Effector memory CD8-positive, alpha-beta T cell (primary cell): ENCODE measurements at regions not wholly inside any gene's neighbourhood (a gene's known extent, or its start where the extent isn't known, plus 50 kb on each side); places are given as distances from the start of the nearest gene placed in this dataset.

Experiments used
- ATAC-seq: fragments of 150-1000 bp; cut with Tn5 transposase; replicated peaks from 2 replicates; pipeline ENCODE4 v1.10.0; 2021; ENCODE audit warnings: mild to moderate bottlenecking, moderate library complexity
- DNase-seq, 3 experiments: peaks; one replicate each; pipeline ENCODE4 v3.0.0; 2021
- H3K27ac Mint-ChIP-seq, 2 donors: one replicate each; pipeline ENCODE4 v1.8.0; 2022; ENCODE audit warnings: mild to moderate bottlenecking in 2 of 2, mixed read lengths in 2 of 2, moderate library complexity in 2 of 2
- H3K27me3 Mint-ChIP-seq, 2 donors: one replicate each; pipeline ENCODE4 v1.8.0; 2022; ENCODE audit warnings: mixed read lengths in 2 of 2
- H3K36me3 Mint-ChIP-seq: one replicate; pipeline ENCODE4 v1.8.0; 2022; ENCODE audit warnings: mild to moderate bottlenecking, moderate library complexity, mixed read lengths; ENCODE audit not compliant: insufficient read depth
- H3K4me1 Mint-ChIP-seq, 2 donors: one replicate each; pipeline ENCODE4 v1.8.0; 2022; ENCODE audit warnings: low read depth in 2 of 2, mixed read lengths in 2 of 2
- H3K4me3 Mint-ChIP-seq, 2 donors: one replicate each; pipeline ENCODE4 v1.8.0; 2022; ENCODE audit warnings: mild to moderate bottlenecking in 2 of 2, mixed read lengths in 2 of 2, moderate library complexity in 2 of 2
- H3K9me3 Mint-ChIP-seq, 2 donors: one replicate each; pipeline ENCODE4 v1.8.0; 2022; ENCODE audit warnings: mixed read lengths in 2 of 2

DNA sequence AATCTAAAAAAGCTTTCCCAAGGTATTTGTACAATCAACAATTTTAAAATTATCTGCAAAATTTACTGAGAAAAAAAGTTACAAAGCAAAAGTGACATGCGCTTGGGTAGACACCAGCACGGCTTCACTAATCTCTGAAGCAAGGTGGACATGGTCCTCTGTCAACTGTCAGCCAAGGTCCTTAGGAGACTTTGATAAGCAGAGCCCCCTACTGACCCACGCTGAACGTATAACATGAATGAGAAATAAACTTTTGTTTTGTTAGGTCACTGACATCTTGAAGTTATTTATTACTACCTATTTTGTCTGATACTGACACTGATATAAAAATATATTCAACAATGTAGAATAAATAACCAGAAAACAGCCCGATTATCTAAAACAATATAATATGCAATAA is 100.7 kb upstream of the OBI1 start:
- Mint-ChIP-seq H3K27ac (no peak overlapping the region), H3K4me3 (no peak overlapping the region), H3K4me1 (no peaks in the 10 kb centered on the region), H3K36me3 (no peaks in the 10 kb centered on the region), H3K9me3 (no peaks in the 10 kb centered on the region), H3K27me3 (peaks cover 0 to 12% of the 10 kb centered on the region in 2 donors)
- ATAC-seq = no peak
- no peak for DNase-seq

DNA sequence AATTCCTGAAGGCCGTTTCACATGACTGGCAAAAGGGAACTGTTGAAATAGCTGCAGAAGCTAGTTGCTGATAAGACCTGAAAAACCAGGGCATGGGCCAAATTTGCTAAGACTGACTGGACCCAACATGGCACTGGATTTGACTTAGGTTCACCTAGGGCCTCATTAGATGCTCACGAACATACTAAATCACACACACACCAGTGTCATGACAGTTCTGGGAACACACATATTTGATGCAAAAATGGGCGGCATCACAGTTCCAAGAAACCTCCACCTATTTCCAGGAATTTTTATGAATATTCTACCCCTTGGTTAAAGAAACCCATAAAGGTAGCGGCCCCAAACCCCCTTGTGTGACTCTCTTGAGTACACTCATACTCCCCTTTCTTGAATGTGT is 99.6 kb upstream of the OBI1 start:
- no peak for DNase-seq
- no peaks in the 10 kb centered on the region for H3K36me3 Mint-ChIP-seq
- H3K27ac Mint-ChIP-seq = no peak overlapping the region
- no peaks in the 10 kb centered on the region for H3K9me3 Mint-ChIP-seq
- ATAC-seq = no peak
- peaks cover 0 to 19% of the 10 kb centered on the region in 2 donors for H3K27me3 Mint-ChIP-seq
- H3K4me3 Mint-ChIP-seq = no peak overlapping the region
- H3K4me1 Mint-ChIP-seq = no peaks in the 10 kb centered on the region

DNA sequence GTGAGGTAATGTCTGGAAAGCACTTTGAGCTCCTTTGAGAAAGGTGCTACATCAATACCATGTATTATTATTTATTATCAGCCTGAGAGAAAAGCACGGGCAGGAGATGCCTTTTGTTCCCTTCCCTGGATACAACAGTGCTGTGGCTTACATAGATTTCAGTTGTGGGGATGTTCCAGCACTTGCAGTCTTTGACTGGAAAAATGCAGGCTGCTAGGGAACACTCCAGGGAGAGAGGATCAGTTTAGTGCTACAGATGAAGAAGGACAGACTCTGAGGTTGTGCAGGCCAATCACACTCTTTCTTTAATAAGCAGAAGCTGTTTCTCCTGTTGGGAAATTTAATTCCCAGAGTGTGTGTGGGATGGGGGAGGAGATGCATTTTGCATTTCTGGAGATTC is 94.5 kb upstream of the OBI1 start:
- ATAC-seq (no peak), DNase-seq (no peak)
- Mint-ChIP-seq H3K4me1 (no peaks in the 10 kb centered on the region), H3K9me3 (no peaks in the 10 kb centered on the region), H3K27ac (no peak overlapping the region), H3K27me3 (peaks cover 12 to 26% of the 10 kb centered on the region in 2 donors), H3K4me3 (no peak overlapping the region), H3K36me3 (no peaks in the 10 kb centered on the region)

DNA sequence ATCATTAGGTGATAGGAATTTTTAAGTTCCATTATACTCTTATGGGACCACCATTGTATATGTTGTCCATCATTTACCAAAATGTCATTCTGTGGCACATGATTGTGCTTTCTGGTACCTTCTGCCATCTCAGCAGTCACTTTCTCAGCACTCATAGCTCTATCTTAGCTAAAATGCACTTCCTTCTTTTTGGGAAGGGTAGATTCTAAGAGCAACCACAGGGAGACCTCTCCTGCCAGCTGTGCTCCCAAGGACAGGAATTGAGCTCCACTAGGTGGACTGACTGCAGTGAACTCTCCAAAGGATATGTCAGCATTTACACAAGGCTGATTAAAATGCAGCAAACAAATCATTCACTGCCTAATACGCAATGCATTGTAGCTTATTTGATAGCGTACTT is 91.8 kb upstream of the OBI1 start:
- DNase-seq = no peak
- H3K36me3 Mint-ChIP-seq = no peaks in the 10 kb centered on the region

DNA sequence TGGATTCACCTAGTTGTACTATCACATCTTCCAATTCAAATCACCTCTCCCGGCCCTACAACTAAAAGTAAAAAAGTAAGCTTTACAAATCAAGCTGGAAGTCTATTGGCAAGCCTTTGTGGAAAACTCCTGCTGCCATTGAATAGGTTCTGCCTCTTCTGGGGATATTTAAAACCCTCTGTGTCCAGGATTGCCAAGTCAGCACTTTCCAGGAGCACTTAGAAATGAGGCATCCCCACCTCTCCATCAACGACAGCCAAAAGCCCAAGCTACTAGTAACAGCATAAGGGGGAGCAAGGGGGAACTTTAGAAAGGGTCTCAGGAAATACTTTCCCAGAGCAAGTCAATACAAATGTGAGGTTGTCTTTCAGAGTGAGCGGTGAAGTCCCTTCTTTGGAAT is 85.0 kb upstream of the OBI1 start:
- DNase-seq (no peak), ATAC-seq (no peak)
- Mint-ChIP-seq H3K4me3 (no peak overlapping the region), H3K9me3 (no peaks in the 10 kb centered on the region), H3K4me1 (no peaks in the 10 kb centered on the region), H3K27me3 (peaks cover 8 to 11% of the 10 kb centered on the region in 2 donors), H3K27ac (no peak overlapping the region), H3K36me3 (no peaks in the 10 kb centered on the region)

More for the DNA sequence above, 91.8 kb upstream of the OBI1 start:
- Mint-ChIP-seq H3K27me3 (peaks cover 12 to 22% of the 10 kb centered on the region in 2 donors), H3K9me3 (no peaks in the 10 kb centered on the region), H3K4me1 (no peaks in the 10 kb centered on the region), H3K27ac (no peak overlapping the region), H3K4me3 (no peak overlapping the region)
- ATAC-seq = no peak

DNA sequence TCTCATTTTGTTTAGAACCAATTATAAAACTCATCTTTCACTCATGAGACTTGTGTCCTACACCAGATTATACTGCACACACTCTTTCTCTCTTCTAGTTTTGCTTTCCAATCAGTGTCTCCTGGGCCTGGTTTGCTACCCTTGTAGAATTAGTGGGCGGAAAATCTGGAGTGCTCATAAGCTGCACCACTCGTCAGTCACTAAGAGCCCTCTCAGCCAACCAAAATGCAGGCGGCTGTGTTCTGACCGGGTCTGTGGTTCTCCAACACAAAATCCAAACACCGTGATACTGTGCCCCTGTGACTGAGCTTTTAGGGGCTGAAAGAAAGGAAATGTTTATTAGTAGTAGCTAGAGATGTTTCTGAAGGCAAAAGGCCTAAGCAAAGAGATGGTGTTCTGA is 83.7 kb upstream of the OBI1 start:
- Mint-ChIP-seq H3K36me3 (no peaks in the 10 kb centered on the region), H3K4me1 (no peaks in the 10 kb centered on the region), H3K9me3 (no peaks in the 10 kb centered on the region), H3K27ac (no peak overlapping the region), H3K27me3 (peaks cover 0 to 5% of the 10 kb centered on the region in 2 donors), H3K4me3 (no peak overlapping the region)
- ATAC-seq (no peak), DNase-seq (no peak)

DNA sequence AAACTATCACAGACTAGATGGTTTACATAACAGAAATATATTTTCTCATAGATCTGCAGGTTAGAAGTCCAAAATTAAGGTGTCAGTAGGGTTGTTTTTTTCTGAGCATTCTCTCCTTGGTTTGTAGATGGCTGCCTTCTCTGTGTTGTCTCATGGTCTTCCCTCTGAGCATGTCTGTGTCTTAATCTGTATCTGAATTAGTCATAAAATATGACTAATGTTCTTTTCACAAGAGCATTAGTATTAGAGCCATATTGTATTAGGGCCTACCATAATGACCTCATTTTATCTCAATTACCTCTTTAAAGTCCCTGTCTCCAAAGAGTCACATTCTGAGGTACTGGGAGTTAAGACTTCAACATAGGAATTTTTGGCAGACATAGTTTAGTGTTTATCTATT is 77.2 kb upstream of the OBI1 start:
- Mint-ChIP-seq H3K36me3 (no peaks in the 10 kb centered on the region), H3K27ac (no peak overlapping the region), H3K27me3 (peaks cover 0 to 16% of the 10 kb centered on the region in 2 donors), H3K4me3 (no peak overlapping the region), H3K4me1 (no peaks in the 10 kb centered on the region), H3K9me3 (no peaks in the 10 kb centered on the region)
- DNase-seq (no peak), ATAC-seq (no peak)

DNA sequence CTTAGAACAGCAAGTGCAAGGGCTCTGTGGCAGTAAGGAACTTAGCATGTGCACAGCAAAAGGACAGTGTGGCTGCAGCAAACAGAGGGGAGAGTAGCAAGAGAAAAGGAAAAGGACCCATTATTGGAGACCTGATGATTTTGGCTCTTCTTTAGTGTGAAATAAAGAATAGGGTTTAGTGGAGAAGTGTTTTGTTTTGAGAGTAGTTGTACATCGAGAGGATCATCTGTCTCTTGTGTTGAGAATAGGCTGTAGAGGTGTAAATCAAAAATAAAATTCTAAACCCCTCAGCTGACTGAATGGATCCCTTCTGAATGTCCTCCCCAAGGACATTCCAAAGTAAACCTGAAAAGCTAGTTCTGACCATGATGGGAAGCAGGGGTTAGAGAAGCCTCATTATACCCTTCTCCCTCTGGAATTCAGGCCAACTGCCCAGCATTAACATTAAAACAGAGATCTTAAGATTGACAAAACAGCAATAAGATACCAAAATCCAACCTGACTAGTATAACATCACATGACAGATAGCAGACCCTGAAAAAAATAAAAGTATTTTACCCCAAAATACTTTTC is 73.6 kb upstream of the OBI1 start:
- Mint-ChIP-seq H3K27ac (no peak overlapping the region), H3K36me3 (no peaks in the 10 kb centered on the region), H3K4me1 (no peaks in the 10 kb centered on the region), H3K4me3 (no peak overlapping the region), H3K27me3 (peaks cover 6 to 16% of the 10 kb centered on the region in 2 donors), H3K9me3 (no peaks in the 10 kb centered on the region)
- no peak for ATAC-seq
- DNase-seq = no peak

DNA sequence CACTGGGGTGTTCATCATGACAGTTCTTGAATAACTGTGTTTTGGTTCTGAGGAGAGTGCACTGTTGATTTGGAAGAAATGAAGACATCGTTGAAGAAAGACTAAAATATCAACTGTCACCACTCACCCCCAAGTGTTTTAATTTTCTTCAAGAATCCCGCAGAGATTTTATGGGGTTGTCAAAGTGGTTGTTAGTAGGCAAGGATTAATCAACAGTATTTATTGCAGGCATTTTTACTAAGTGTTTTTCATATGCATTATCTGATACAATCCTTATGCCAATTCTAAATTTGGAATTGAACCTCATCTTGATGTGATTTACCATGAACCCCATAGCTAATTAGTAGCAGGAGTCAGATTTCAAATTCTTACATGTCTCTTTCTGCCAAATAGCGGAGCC is 63.7 kb upstream of the OBI1 start:
- H3K4me3 Mint-ChIP-seq = no peak overlapping the region
- H3K36me3 Mint-ChIP-seq = no peaks in the 10 kb centered on the region
- H3K27ac Mint-ChIP-seq = no peak overlapping the region
- no peaks in the 10 kb centered on the region for H3K4me1 Mint-ChIP-seq
- no peak for DNase-seq
- no peaks in the 10 kb centered on the region for H3K9me3 Mint-ChIP-seq
- ATAC-seq = no peak
- H3K27me3 Mint-ChIP-seq = peaks cover 27 to 34% of the 10 kb centered on the region in 2 donors

DNA sequence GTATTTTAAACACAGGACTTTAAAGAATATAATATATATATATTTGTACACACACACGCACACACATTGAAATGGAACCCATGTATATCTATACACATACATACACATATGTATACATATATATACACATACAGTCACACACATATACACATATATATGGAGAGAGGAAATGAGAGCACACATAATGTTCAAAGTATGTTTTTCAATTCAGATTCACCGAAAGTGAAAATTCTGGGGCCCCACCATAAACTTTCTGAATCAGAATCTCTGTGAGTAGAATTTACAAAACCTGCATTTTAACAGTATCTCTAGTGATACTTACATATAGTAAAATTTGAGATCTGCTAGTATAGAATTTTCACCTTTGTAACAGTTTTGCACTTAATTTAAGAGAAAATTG is 60.4 kb upstream of the OBI1 start:
- H3K4me1 Mint-ChIP-seq = peaks cover 4 to 5% of the 10 kb centered on the region in 2 donors

DNA sequence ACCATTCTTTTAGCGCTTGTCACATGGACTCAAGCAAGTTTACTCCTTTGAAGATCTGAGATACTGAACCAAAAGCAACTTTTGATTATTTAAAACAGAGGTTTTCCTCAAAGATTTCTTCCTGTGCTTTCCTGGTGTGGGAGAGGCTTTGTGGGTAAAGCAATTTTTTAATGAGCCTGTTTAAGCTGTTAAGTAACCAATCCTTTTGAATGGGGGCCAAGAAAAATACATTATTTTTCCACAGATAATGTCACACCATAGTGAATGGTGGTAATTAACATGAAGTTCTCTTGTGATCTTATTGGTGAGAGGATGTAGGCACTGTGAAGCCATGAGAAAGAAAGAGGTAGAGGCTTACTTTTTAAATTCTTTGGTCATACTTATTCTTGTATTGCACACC is 55.8 kb upstream of the OBI1 start:
- no peak overlapping the region for H3K27ac Mint-ChIP-seq
- ATAC-seq = no peak
- H3K36me3 Mint-ChIP-seq = no peaks in the 10 kb centered on the region
- H3K27me3 Mint-ChIP-seq = peaks cover 24 to 27% of the 10 kb centered on the region in 2 donors
- DNase-seq = no peak
- H3K4me1 Mint-ChIP-seq = peaks cover 4 to 5% of the 10 kb centered on the region in 2 donors
- H3K9me3 Mint-ChIP-seq = no peaks in the 10 kb centered on the region
- H3K4me3 Mint-ChIP-seq = no peak overlapping the region

More for the DNA sequence above, 60.4 kb upstream of the OBI1 start:
- H3K4me3 Mint-ChIP-seq = no peak overlapping the region
- ATAC-seq (no peak), DNase-seq (no peak)
- H3K27me3 Mint-ChIP-seq = peaks cover 36 to 37% of the 10 kb centered on the region in 2 donors
- no peak overlapping the region for H3K27ac Mint-ChIP-seq
- H3K36me3 Mint-ChIP-seq = no peaks in the 10 kb centered on the region
- no peaks in the 10 kb centered on the region for H3K9me3 Mint-ChIP-seq

DNA sequence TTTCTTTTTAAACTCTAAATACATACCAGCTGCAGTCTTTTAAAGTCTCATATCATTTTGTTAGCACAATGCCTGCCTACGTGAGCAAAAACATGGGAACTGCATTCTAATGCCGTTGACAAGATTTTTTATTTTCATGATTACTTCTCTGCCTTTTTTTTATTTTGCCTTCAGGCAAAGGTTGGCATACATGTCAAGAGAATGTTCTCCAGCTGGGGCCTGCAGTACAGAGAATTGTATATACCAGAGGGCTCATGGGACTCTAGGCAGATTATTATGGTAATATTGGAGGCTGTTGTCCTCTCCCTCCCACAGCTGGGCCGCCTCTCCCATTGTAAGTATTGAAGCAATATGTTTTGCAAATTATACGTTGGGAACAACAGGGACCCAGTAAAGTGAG is 53.9 kb upstream of the OBI1 start:
- Mint-ChIP-seq H3K27ac (no peak overlapping the region), H3K4me1 (peaks cover 4 to 5% of the 10 kb centered on the region in 2 donors), H3K36me3 (no peaks in the 10 kb centered on the region), H3K27me3 (peaks cover 24 to 27% of the 10 kb centered on the region in 2 donors), H3K4me3 (no peak overlapping the region), H3K9me3 (no peaks in the 10 kb centered on the region)
- no peak for DNase-seq
- ATAC-seq = no peak

DNA sequence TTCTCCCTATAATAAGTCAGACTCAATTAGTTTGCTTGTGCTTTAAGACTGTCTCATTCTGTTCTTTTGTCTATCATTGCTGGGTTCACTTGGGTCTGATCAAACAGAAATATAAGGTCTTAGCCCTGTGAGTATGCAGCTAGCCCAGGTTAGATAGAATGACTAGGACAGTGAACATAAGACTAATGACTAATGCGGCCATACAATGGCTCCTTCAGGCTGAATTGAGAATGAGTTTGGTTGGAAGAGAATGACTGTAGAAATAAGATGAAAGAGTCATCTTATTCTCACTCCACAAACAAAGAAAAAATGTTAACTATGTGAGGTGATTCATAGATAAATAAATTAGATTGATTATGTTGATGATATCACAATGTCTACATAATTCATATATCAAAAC is 50.1 kb upstream of the OBI1 start:
- H3K27me3 Mint-ChIP-seq = peaks cover 19 to 20% of the 10 kb centered on the region in 2 donors
- DNase-seq (no peak), ATAC-seq (no peak)
- H3K9me3 Mint-ChIP-seq = no peaks in the 10 kb centered on the region
- H3K36me3 Mint-ChIP-seq = no peaks in the 10 kb centered on the region
- no peaks in the 10 kb centered on the region for H3K4me1 Mint-ChIP-seq
- no peak overlapping the region for H3K4me3 Mint-ChIP-seq
- no peak overlapping the region for H3K27ac Mint-ChIP-seq
